Stomach (tissue), 4 donors: ENCODE measurements at regions not wholly inside any gene's neighbourhood (a gene's known extent, or its start where the extent isn't known, plus 50 kb on each side); places are given as distances from the start of the nearest gene placed in this dataset.

ENCODE experiments used
- EP300 ChIP-seq: sonication (generic); formaldehyde crosslinking; IDR thresholded peaks from one replicate; pipeline ENCODE4 v1.6.1; 2017; ENCODE audit warnings: antibody characterized with exemption
- POLR2A ChIP-seq, 4 donors: fragments of 450-650 bp; IDR thresholded peaks; one replicate each; pipeline ENCODE4 v1.6.1; 2016; ENCODE audit warnings: antibody characterized with exemption in 4 of 4, control low read depth in 2 of 4, mild to moderate bottlenecking in 1 of 4, moderate library complexity in 1 of 4
- POLR2AphosphoS5 ChIP-seq, 3 donors: sonication (generic); formaldehyde crosslinking; IDR thresholded peaks; one replicate each; pipeline ENCODE4 v1.6.1; 2016; ENCODE audit warnings: antibody characterized with exemption in 3 of 3
- TF ChIP-seq, protein P1 (sequence below), 7 experiments: fragments of 450-650 bp in 4 of 7; fragments of 200-600 bp in 3 of 7; sonication (generic) in 3 of 7; IDR thresholded peaks; one replicate each; pipeline ENCODE4 v1.5.1; 2016 to 2019; ENCODE audit warnings: antibody characterized with exemption in 7 of 7, control low read depth in 2 of 7, mild to moderate bottlenecking in 1 of 7

DNA sequence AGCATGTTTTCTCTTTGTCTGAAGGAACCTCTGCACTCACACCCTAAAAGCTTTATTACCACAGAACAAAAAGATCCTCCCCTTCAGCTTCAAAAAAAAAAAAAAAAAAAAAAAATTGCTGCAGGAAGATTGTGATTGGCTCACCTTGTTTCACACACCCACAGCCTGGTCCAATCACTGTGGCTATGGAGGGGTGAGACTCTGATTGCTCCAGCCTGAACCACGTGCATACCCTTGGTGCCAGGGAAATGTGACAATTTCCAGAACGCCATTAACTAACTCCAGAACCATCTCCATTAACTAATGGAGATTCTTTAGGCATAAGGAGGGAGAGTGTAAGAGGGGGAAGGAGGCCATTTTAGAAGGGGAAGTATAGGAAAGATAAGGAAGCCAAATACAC is 106.5 kb upstream of the CRBN start:
- TF ChIP-seq, protein P1, sequence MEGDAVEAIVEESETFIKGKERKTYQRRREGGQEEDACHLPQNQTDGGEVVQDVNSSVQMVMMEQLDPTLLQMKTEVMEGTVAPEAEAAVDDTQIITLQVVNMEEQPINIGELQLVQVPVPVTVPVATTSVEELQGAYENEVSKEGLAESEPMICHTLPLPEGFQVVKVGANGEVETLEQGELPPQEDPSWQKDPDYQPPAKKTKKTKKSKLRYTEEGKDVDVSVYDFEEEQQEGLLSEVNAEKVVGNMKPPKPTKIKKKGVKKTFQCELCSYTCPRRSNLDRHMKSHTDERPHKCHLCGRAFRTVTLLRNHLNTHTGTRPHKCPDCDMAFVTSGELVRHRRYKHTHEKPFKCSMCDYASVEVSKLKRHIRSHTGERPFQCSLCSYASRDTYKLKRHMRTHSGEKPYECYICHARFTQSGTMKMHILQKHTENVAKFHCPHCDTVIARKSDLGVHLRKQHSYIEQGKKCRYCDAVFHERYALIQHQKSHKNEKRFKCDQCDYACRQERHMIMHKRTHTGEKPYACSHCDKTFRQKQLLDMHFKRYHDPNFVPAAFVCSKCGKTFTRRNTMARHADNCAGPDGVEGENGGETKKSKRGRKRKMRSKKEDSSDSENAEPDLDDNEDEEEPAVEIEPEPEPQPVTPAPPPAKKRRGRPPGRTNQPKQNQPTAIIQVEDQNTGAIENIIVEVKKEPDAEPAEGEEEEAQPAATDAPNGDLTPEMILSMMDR (IDR thresholded peaks at IDR 0.05): no peak
- TF ChIP-seq POLR2AphosphoS5 (IDR thresholded peaks at IDR 0.05): no peak
- no peak for TF ChIP-seq EP300
- no peak for TF ChIP-seq POLR2A (IDR thresholded peaks at IDR 0.05)
